ENCODE measurements at regions not wholly inside any gene's neighbourhood (a gene's known extent, or its start where the extent isn't known, plus 50 kb on each side); places are given as distances from the start of the nearest gene placed in this dataset.

GRCh38 chr12:5227708-5228373 lies 184.2 kb downstream of the KCNA5 start:
- DNase-seq (ENCODE audit: low read depth): peak; percentile 65

- peak; percentile 82 for DNase-seq (ENCODE audit: low read depth)
Observed at GRCh38 chr12:5230156-5230555, 186.5 kb downstream of the KCNA5 start.

- DNase-seq (ENCODE audit: low read depth): no peak
Observed at GRCh38 chr12:5230861-5231260, 187.2 kb downstream of the KCNA5 start.

GRCh38 chr12:5232291-5232690 lies 188.6 kb downstream of the KCNA5 start:
- DNase-seq (ENCODE audit: low read depth): no peak

GRCh38 chr12:5232826-5233500 lies 189.3 kb downstream of the KCNA5 start:
- no peak for DNase-seq (ENCODE audit: low read depth)

GRCh38 chr12:5236022-5236640 lies 192.5 kb downstream of the KCNA5 start:
- DNase-seq (ENCODE audit: low read depth): no peak

- peak; percentile 92 for DNase-seq (ENCODE audit: low read depth)
Observed at GRCh38 chr12:5242440-5242839, 189.5 kb upstream of the NTF3 start.

- peak; percentile 70 for DNase-seq (ENCODE audit: low read depth)
Observed at GRCh38 chr12:5243014-5243413, 188.9 kb upstream of the NTF3 start.

GRCh38 chr12:5244513-5244972 lies 187.4 kb upstream of the NTF3 start:
- peak; percentile 82 for DNase-seq (ENCODE audit: low read depth)

GRCh38 chr12:5246196-5246595 lies 185.7 kb upstream of the NTF3 start:
- DNase-seq (ENCODE audit: low read depth): peak; percentile 7

GRCh38 chr12:5247144-5247543 lies 184.8 kb upstream of the NTF3 start:
- DNase-seq (ENCODE audit: low read depth): peak; percentile 91

GRCh38 chr12:5248230-5248629 lies 183.7 kb upstream of the NTF3 start:
- peak; percentile 18 for DNase-seq (ENCODE audit: low read depth)

GRCh38 chr12:5248999-5249526 lies 182.8 kb upstream of the NTF3 start:
- no peak for DNase-seq (ENCODE audit: low read depth)

GRCh38 chr12:5251092-5251491 lies 180.8 kb upstream of the NTF3 start:
- DNase-seq (ENCODE audit: low read depth): no peak

- no peak for DNase-seq (ENCODE audit: low read depth)
Observed at GRCh38 chr12:5251786-5252185, 180.1 kb upstream of the NTF3 start.

GRCh38 chr12:5254703-5255102 lies 177.2 kb upstream of the NTF3 start:
- peak; percentile 66 for DNase-seq (ENCODE audit: low read depth)

- DNase-seq (ENCODE audit: low read depth): no peak
Observed at GRCh38 chr12:5257763-5258495, 174.0 kb upstream of the NTF3 start.

GRCh38 chr12:5258498-5258897 lies 173.4 kb upstream of the NTF3 start:
- DNase-seq (ENCODE audit: low read depth): no peak

GRCh38 chr12:5258926-5259325 lies 173.0 kb upstream of the NTF3 start:
- DNase-seq (ENCODE audit: low read depth): no peak

GRCh38 chr12:5259523-5259922 lies 172.4 kb upstream of the NTF3 start:
- no peak for DNase-seq (ENCODE audit: low read depth)

- DNase-seq (ENCODE audit: low read depth): no peak
Observed at GRCh38 chr12:5260086-5260485, 171.8 kb upstream of the NTF3 start.
